ENCODE measurements at regions not wholly inside any gene's neighbourhood (a gene's known extent, or its start where the extent isn't known, plus 50 kb on each side); places are given as distances from the start of the nearest gene placed in this dataset.

GRCh38 chr14:25394356-25394755 lies 344.4 kb upstream of the STXBP6 start:
- TF ChIP-seq, protein P1, sequence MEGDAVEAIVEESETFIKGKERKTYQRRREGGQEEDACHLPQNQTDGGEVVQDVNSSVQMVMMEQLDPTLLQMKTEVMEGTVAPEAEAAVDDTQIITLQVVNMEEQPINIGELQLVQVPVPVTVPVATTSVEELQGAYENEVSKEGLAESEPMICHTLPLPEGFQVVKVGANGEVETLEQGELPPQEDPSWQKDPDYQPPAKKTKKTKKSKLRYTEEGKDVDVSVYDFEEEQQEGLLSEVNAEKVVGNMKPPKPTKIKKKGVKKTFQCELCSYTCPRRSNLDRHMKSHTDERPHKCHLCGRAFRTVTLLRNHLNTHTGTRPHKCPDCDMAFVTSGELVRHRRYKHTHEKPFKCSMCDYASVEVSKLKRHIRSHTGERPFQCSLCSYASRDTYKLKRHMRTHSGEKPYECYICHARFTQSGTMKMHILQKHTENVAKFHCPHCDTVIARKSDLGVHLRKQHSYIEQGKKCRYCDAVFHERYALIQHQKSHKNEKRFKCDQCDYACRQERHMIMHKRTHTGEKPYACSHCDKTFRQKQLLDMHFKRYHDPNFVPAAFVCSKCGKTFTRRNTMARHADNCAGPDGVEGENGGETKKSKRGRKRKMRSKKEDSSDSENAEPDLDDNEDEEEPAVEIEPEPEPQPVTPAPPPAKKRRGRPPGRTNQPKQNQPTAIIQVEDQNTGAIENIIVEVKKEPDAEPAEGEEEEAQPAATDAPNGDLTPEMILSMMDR (IDR thresholded peaks at IDR 0.05) = no peak
- no peak for TF ChIP-seq POLR2A (IDR thresholded peaks at IDR 0.05)
- no peak for TF ChIP-seq POLR2AphosphoS5 (IDR thresholded peaks at IDR 0.05)
